ENCODE measurements at regions not wholly inside any gene's neighbourhood (a gene's known extent, or its start where the extent isn't known, plus 50 kb on each side); places are given as distances from the start of the nearest gene placed in this dataset.

DNA sequence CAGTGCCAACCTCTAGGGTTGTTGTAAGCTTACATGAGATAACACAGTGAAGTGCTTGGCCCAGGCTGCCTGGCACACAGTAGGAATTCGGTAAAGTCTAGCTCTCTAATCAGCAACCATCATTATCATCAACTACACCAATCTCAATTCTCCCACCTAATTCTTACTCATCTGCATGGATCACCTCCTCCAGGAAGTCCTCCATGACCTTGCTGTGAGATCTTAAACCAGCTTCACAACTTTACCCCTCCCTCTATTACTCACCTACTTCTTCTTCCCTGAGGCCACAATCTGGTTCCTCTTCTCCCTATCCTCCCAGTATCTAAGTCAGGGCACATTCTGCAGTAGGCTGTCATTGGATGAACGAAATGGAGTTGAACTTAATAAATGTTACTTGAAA lies 67.3 kb downstream of the GSC start (continued):
- TF ChIP-seq CREM (CRISPR knock-in tag; IDR thresholded peaks at IDR 0.05) = no peak
- TF ChIP-seq, protein P1, sequence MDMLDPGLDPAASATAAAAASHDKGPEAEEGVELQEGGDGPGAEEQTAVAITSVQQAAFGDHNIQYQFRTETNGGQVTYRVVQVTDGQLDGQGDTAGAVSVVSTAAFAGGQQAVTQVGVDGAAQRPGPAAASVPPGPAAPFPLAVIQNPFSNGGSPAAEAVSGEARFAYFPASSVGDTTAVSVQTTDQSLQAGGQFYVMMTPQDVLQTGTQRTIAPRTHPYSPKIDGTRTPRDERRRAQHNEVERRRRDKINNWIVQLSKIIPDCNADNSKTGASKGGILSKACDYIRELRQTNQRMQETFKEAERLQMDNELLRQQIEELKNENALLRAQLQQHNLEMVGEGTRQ (CRISPR knock-in tag; IDR thresholded peaks at IDR 0.05) = no peak
- TF ChIP-seq, protein P2, sequence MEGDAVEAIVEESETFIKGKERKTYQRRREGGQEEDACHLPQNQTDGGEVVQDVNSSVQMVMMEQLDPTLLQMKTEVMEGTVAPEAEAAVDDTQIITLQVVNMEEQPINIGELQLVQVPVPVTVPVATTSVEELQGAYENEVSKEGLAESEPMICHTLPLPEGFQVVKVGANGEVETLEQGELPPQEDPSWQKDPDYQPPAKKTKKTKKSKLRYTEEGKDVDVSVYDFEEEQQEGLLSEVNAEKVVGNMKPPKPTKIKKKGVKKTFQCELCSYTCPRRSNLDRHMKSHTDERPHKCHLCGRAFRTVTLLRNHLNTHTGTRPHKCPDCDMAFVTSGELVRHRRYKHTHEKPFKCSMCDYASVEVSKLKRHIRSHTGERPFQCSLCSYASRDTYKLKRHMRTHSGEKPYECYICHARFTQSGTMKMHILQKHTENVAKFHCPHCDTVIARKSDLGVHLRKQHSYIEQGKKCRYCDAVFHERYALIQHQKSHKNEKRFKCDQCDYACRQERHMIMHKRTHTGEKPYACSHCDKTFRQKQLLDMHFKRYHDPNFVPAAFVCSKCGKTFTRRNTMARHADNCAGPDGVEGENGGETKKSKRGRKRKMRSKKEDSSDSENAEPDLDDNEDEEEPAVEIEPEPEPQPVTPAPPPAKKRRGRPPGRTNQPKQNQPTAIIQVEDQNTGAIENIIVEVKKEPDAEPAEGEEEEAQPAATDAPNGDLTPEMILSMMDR (IDR thresholded peaks at IDR 0.05) = no peak

DNA sequence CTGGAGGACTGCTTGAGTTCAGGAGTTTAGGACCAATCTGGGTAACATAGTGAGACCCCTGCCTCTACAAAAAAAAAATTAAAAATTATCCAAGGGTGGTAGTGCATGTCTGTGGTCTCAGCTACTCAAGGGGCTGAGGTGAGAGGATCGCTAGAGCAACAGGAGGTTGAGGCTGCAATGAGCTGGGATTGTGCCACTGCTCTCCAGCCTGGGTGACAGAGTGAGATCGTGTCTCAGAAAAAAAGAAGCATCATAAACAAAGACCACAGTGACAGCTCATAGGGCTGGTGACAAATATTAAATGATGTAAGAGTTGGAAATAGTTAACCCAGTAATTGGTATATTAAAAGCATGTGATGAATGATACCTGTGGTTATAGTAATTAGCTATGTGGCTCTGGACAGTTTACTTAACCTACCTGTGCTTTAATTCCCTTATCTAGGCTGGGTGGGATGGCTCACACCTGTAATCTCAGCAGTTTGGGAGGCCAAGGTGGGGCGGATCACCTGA lies 68.0 kb downstream of the GSC start:
- DNase-seq (ENCODE audit: low spot score) = no peak
- CTCF ChIA-PET = interaction anchor here (0.6 kb wide), 1 partner anchor 192 kb away, joined by 3 read pairs; no protein-coding TSS in a partner anchor
- POLR2A ChIA-PET = no interaction called here
- H3K4me1 Mint-ChIP-seq = no peaks in the 10 kb centered on the region
- no peak overlapping the region for H3K4me3 Mint-ChIP-seq
- H3K27me3 Mint-ChIP-seq (ENCODE audit: low read depth) = no peaks in the 10 kb centered on the region
- H3K27ac Mint-ChIP-seq = no peak overlapping the region
- H3K36me3 Mint-ChIP-seq = no peaks in the 10 kb centered on the region
- no peak for ATAC-seq
- TF ChIP-seq, protein P3, sequence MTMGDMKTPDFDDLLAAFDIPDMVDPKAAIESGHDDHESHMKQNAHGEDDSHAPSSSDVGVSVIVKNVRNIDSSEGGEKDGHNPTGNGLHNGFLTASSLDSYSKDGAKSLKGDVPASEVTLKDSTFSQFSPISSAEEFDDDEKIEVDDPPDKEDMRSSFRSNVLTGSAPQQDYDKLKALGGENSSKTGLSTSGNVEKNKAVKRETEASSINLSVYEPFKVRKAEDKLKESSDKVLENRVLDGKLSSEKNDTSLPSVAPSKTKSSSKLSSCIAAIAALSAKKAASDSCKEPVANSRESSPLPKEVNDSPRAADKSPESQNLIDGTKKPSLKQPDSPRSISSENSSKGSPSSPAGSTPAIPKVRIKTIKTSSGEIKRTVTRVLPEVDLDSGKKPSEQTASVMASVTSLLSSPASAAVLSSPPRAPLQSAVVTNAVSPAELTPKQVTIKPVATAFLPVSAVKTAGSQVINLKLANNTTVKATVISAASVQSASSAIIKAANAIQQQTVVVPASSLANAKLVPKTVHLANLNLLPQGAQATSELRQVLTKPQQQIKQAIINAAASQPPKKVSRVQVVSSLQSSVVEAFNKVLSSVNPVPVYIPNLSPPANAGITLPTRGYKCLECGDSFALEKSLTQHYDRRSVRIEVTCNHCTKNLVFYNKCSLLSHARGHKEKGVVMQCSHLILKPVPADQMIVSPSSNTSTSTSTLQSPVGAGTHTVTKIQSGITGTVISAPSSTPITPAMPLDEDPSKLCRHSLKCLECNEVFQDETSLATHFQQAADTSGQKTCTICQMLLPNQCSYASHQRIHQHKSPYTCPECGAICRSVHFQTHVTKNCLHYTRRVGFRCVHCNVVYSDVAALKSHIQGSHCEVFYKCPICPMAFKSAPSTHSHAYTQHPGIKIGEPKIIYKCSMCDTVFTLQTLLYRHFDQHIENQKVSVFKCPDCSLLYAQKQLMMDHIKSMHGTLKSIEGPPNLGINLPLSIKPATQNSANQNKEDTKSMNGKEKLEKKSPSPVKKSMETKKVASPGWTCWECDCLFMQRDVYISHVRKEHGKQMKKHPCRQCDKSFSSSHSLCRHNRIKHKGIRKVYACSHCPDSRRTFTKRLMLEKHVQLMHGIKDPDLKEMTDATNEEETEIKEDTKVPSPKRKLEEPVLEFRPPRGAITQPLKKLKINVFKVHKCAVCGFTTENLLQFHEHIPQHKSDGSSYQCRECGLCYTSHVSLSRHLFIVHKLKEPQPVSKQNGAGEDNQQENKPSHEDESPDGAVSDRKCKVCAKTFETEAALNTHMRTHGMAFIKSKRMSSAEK (CRISPR knock-in tag; IDR thresholded peaks at IDR 0.05; ENCODE audit: borderline replicate concordance) = no peak
- no peak for TF ChIP-seq NFATC4 (CRISPR knock-in tag; IDR thresholded peaks at IDR 0.05)
- no peak for TF ChIP-seq ZNF263 (CRISPR knock-in tag; IDR thresholded peaks at IDR 0.05; ENCODE audit: low read depth)
- no peak for TF ChIP-seq RELA (CRISPR knock-in tag; IDR thresholded peaks at IDR 0.05; ENCODE audit: borderline replicate concordance)
- TF ChIP-seq CREB1 (CRISPR knock-in tag; IDR thresholded peaks at IDR 0.05) = no peak
- TF ChIP-seq, protein P4, sequence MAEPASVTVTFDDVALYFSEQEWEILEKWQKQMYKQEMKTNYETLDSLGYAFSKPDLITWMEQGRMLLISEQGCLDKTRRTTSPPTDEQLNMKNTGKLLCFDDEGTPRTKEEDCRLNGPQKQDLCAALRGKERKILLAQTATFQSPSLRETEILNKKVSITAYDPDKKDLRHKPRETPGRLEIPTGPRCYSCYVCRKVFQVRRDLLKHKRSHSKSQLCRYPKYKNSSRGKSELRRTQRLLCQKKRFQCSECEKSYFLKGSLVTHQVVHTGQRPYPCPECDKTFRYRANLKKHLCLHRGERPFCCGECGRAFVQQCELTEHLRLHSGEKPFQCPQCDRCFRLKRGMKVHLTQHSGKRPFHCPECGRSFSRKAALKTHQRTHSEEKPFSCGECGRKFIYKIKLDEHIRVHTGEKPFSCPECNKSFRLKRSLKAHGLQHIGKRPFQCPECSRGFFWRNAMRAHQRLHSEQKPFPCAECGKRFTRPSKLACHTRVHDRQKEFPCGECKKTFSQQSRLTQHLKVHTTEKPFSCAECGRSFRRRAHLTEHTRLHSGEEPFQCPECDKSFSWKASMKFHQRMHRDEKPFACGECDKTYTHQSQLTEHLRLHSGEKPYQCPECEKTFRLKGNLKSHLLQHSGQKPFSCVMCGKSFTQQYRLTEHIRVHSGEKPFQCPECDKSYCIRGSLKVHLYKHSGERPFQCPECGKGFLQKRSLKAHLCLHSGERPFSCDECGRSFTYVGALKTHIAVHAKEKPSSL (CRISPR knock-in tag; conservative IDR thresholded peaks at IDR 0.05) = no peak
- no peak for TF ChIP-seq ZNF396 (CRISPR knock-in tag; IDR thresholded peaks at IDR 0.05; ENCODE audit: borderline replicate concordance)
- no peak for TF ChIP-seq SMAD3 (CRISPR knock-in tag; IDR thresholded peaks at IDR 0.05; ENCODE audit: borderline replicate concordance)
- TF ChIP-seq, protein P5, sequence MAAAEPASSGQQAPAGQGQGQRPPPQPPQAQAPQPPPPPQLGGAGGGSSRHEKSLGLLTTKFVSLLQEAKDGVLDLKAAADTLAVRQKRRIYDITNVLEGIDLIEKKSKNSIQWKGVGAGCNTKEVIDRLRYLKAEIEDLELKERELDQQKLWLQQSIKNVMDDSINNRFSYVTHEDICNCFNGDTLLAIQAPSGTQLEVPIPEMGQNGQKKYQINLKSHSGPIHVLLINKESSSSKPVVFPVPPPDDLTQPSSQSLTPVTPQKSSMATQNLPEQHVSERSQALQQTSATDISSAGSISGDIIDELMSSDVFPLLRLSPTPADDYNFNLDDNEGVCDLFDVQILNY (CRISPR knock-in tag; IDR thresholded peaks at IDR 0.05) = no peak
- TF ChIP-seq, protein P6, sequence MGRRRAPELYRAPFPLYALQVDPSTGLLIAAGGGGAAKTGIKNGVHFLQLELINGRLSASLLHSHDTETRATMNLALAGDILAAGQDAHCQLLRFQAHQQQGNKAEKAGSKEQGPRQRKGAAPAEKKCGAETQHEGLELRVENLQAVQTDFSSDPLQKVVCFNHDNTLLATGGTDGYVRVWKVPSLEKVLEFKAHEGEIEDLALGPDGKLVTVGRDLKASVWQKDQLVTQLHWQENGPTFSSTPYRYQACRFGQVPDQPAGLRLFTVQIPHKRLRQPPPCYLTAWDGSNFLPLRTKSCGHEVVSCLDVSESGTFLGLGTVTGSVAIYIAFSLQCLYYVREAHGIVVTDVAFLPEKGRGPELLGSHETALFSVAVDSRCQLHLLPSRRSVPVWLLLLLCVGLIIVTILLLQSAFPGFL (CRISPR knock-in tag; IDR thresholded peaks at IDR 0.05; ENCODE audit: borderline replicate concordance) = no peak
- TF ChIP-seq MYBL2 (CRISPR knock-in tag; IDR thresholded peaks at IDR 0.05) = no peak
- no peaks in the 10 kb centered on the region for H3K9me3 Mint-ChIP-seq

All from WTC11 (cell line).